Activated naive CD8-positive, alpha-beta T cell treated with anti-CD3 and anti-CD28 coated beads, Interleukin-2, amount 50 U/mL, for 24 hours (primary cell): ENCODE measurements at regions not wholly inside any gene's neighbourhood (a gene's known extent, or its start where the extent isn't known, plus 50 kb on each side); places are given as distances from the start of the nearest gene placed in this dataset.

Experiments used
- ATAC-seq: fragments of 150-1000 bp; cut with Tn5 transposase; one replicate; pipeline ENCODE4 v1.10.0; 2021
- DNase-seq: peaks from one replicate; pipeline ENCODE4 v3.0.0; 2021
- H3K27ac Mint-ChIP-seq: one replicate; pipeline ENCODE4 v1.8.0; 2021; ENCODE audit warnings: mild to moderate bottlenecking, mixed read lengths
- H3K27me3 Mint-ChIP-seq: one replicate; pipeline ENCODE4 v1.8.0; 2021; ENCODE audit warnings: mixed read lengths
- H3K36me3 Mint-ChIP-seq: one replicate; pipeline ENCODE4 v1.8.0; 2021; ENCODE audit warnings: low read depth, mixed read lengths
- H3K4me1 Mint-ChIP-seq: one replicate; pipeline ENCODE4 v1.8.0; 2021; ENCODE audit warnings: mixed read lengths
- H3K4me3 Mint-ChIP-seq: one replicate; pipeline ENCODE4 v1.8.0; 2021; ENCODE audit warnings: mild to moderate bottlenecking, moderate library complexity, mixed read lengths
- H3K9me3 Mint-ChIP-seq: one replicate; pipeline ENCODE4 v1.8.0; 2021; ENCODE audit warnings: mixed read lengths

- no peaks in the 10 kb centered on the region for H3K4me1 Mint-ChIP-seq
These were observed 79.9 kb downstream of the CYB561 start for GRCh38 chr17:63366241-63366566.

GRCh38 chr17:63369233-63369632 is 76.9 kb downstream of the CYB561 start:
- DNase-seq, result no peak
- Mint-ChIP-seq H3K9me3 (no peaks in the 10 kb centered on the region), H3K4me3 (no peak overlapping the region), H3K27me3 (no peaks in the 10 kb centered on the region), H3K36me3 (no peaks in the 10 kb centered on the region), H3K4me1 (no peaks in the 10 kb centered on the region), H3K27ac (no peak overlapping the region)
- ATAC-seq, result no peak

More at GRCh38 chr17:63366241-63366566, 79.9 kb downstream of the CYB561 start:
- ATAC-seq (no peak), DNase-seq (no peak)
- H3K36me3 Mint-ChIP-seq, result no peaks in the 10 kb centered on the region
- no peaks in the 10 kb centered on the region for H3K27me3 Mint-ChIP-seq
- H3K27ac Mint-ChIP-seq, result no peak overlapping the region
- no peaks in the 10 kb centered on the region for H3K9me3 Mint-ChIP-seq
- H3K4me3 Mint-ChIP-seq, result no peak overlapping the region

- no peak overlapping the region for H3K27ac Mint-ChIP-seq
These were observed 75.4 kb downstream of the CYB561 start for GRCh38 chr17:63370696-63371095.

GRCh38 chr17:63376949-63377348 is 69.2 kb downstream of the CYB561 start:
- H3K4me3 Mint-ChIP-seq, result no peak overlapping the region
- no peaks in the 10 kb centered on the region for H3K27me3 Mint-ChIP-seq
- H3K27ac Mint-ChIP-seq, result no peak overlapping the region
- H3K36me3 Mint-ChIP-seq, result peaks cover 5% of the 10 kb centered on the region
- ATAC-seq (no peak), DNase-seq (no peak)
- no peaks in the 10 kb centered on the region for H3K4me1 Mint-ChIP-seq
- H3K9me3 Mint-ChIP-seq, result peaks cover 7% of the 10 kb centered on the region

More at GRCh38 chr17:63370696-63371095, 75.4 kb downstream of the CYB561 start:
- no peaks in the 10 kb centered on the region for H3K9me3 Mint-ChIP-seq
- no peak overlapping the region for H3K4me3 Mint-ChIP-seq
- ATAC-seq (no peak), DNase-seq (no peak)
- no peaks in the 10 kb centered on the region for H3K4me1 Mint-ChIP-seq
- H3K27me3 Mint-ChIP-seq, result no peaks in the 10 kb centered on the region
- no peaks in the 10 kb centered on the region for H3K36me3 Mint-ChIP-seq

- Mint-ChIP-seq H3K27me3 (no peaks in the 10 kb centered on the region), H3K4me3 (no peak overlapping the region), H3K36me3 (peaks cover 5% of the 10 kb centered on the region), H3K4me1 (no peaks in the 10 kb centered on the region), H3K9me3 (peaks cover 7% of the 10 kb centered on the region), H3K27ac (no peak overlapping the region)
- DNase-seq, result no peak
- ATAC-seq, result no peak
These were observed 67.4 kb downstream of the CYB561 start for GRCh38 chr17:63378411-63379375.

- Mint-ChIP-seq H3K9me3 (peaks cover 7% of the 10 kb centered on the region), H3K27ac (no peak overlapping the region), H3K4me1 (no peaks in the 10 kb centered on the region), H3K27me3 (no peaks in the 10 kb centered on the region), H3K36me3 (peaks cover 5% of the 10 kb centered on the region), H3K4me3 (no peak overlapping the region)
- DNase-seq (no peak), ATAC-seq (no peak)
These were observed 66.5 kb downstream of the CYB561 start for GRCh38 chr17:63379636-63380035.

GRCh38 chr17:63381101-63381729 is 64.9 kb downstream of the CYB561 start:
- Mint-ChIP-seq H3K36me3 (peaks cover 5% of the 10 kb centered on the region), H3K9me3 (peaks cover 7% of the 10 kb centered on the region), H3K4me3 (no peak overlapping the region), H3K4me1 (no peaks in the 10 kb centered on the region), H3K27me3 (no peaks in the 10 kb centered on the region), H3K27ac (no peak overlapping the region)
- no peak for DNase-seq
- ATAC-seq, result no peak

GRCh38 chr17:63382136-63382535 is 64.0 kb downstream of the CYB561 start:
- no peak for DNase-seq
- Mint-ChIP-seq H3K9me3 (peaks cover 6% of the 10 kb centered on the region), H3K4me1 (no peaks in the 10 kb centered on the region), H3K36me3 (peaks cover 5% of the 10 kb centered on the region), H3K27me3 (no peaks in the 10 kb centered on the region), H3K27ac (no peak overlapping the region), H3K4me3 (no peak overlapping the region)
- ATAC-seq, result no peak
